ENCODE measurements at regions not wholly inside any gene's neighbourhood (a gene's known extent, or its start where the extent isn't known, plus 50 kb on each side); places are given as distances from the start of the nearest gene placed in this dataset.

DNA sequence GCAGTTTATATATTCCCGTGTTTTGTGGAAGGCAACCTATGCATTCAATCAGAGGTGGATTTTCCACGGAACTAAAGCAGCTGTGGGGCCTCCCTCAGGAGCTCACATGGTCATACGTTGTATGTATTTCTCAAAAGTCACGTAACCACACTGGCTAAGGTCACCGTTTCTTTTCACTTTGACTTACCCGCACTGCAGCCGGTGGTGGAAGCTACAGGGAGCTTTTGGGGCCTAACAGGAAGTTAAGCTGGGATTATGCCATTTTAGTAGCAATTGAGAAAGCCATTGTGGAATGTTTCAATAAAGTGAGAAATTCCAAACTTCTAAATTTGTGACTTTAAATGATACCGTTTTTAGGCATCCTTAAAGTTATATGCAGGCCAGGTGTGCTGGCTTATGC is 111.2 kb upstream of the KLF6 start:
- H3K27ac ChIP-seq (ENCODE audit: insufficient read depth, low read depth, low read length): peak overlapping the region; percentile 93
- H3K4me2 ChIP-seq (ENCODE audit: insufficient read depth, low read length): no peak overlapping the region
- no peaks in the 10 kb centered on the region for H3K36me3 ChIP-seq (ENCODE audit: control insufficient read depth in 2 of 2, extremely low read depth in 1 of 2, insufficient read depth in 2 of 2, low read length in 2 of 2)
- no peaks in the 10 kb centered on the region for H3K9me1 ChIP-seq (replicated peaks; ENCODE audit: control insufficient read depth, extremely low read depth, insufficient read depth, low read length)
- H3K9ac ChIP-seq (replicated peaks; ENCODE audit: extremely low read depth, insufficient read depth, low read length): peak overlapping the region; percentile 29
- TF ChIP-seq POLR2A (IDR thresholded peaks at IDR 0.05; ENCODE audit: low read depth, low read length): no peak
- TF ChIP-seq MYC (IDR thresholded peaks at IDR 0.05; ENCODE audit: low read depth, low read length): no peak
- no peak for TF ChIP-seq JUN (IDR thresholded peaks at IDR 0.05; ENCODE audit: borderline replicate concordance, insufficient read depth, insufficient read length, low read depth)
- no peaks in the 10 kb centered on the region for H4K20me1 ChIP-seq (replicated peaks; ENCODE audit: control insufficient read depth, extremely low read depth, insufficient read depth, low read length)
- intact Hi-C loops (cut with micrococcal nuclease) (no loop called here), dilution Hi-C loops (cut with MboI; ENCODE audit: extremely low pct_ligation_motif_present, low sequenced_read_pairs) (no loop called here)
- no peak overlapping the region for H3K4me3 ChIP-seq (replicated peaks in 1 of 3; ENCODE audit: insufficient read depth in 1 of 3, low read depth in 1 of 3, low read length in 3 of 3)
- no peaks in the 10 kb centered on the region for H3K27me3 ChIP-seq (ENCODE audit: control insufficient read depth in 2 of 2, insufficient read depth in 2 of 2, low read length in 2 of 2)
- ChIA-PET POLR2A (interaction anchor here (0.7 kb wide), 1 partner anchor 111 kb away, joined by 3 read pairs; the partner anchor contains the start of gene KLF6), CTCF (no interaction called here)
- BruUV-seq (replicated peaks): no TSS peak
- no peak overlapping the region for H2AFZ ChIP-seq (ENCODE audit: low read depth, low read length)
- H3K4me1 ChIP-seq (ENCODE audit: control insufficient read depth, extremely low read depth, insufficient read depth, low read length): peaks cover 52% of the 10 kb centered on the region
- DNase-seq (ENCODE audit: low read depth, low spot score) (no peak), FAIRE-seq (no peak)
- no peaks in the 10 kb centered on the region for H3K9me3 ChIP-seq (replicated peaks; ENCODE audit: control insufficient read depth, insufficient read depth, low read length)
- H3K79me2 ChIP-seq (ENCODE audit: control insufficient read depth, insufficient read depth, low read length): no peaks in the 10 kb centered on the region

DNA sequence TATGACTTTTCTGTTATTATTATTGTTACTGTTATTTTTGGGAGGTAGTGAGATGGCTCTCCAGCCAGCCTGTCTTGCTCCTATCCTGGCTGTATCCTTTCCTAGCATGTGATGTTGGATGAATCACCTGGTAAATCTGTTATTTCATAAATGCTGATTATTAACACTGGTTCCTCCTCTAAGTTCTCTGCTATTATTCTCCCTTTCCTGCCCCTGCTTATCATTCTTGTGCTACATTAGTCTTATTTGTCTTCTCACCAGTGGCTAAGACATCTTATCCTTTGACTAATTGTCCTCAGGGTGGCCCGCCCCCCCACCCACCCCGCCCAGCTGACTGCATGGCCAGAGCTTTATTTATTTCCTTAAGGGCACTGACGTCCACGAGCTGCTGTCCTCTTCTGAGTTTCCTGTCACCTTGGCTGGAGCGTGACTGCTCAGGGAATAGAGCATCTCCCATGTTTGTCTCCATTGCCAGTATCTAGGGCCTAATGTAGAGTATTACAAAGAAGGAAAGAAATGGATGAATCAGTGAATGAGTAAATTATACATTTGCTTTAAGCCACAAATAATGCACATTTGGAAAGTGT is 110.1 kb upstream of the KLF6 start:
- POLR2A ChIA-PET: interaction anchor here (0.6 to 0.7 kb wide), 2 partner anchors 29 to 110 kb away, joined by 3 read pairs; partner anchors contain the start of gene KLF6
- peak overlapping the region; percentile 93 for H3K27ac ChIP-seq (ENCODE audit: insufficient read depth, low read depth, low read length)
- no peaks in the 10 kb centered on the region for H3K36me3 ChIP-seq (ENCODE audit: control insufficient read depth in 2 of 2, extremely low read depth in 1 of 2, insufficient read depth in 2 of 2, low read length in 2 of 2)
- DNase-seq (ENCODE audit: low read depth, low spot score) (peak; percentile 89), FAIRE-seq (peak; percentile 50)
- no peaks in the 10 kb centered on the region for H3K79me2 ChIP-seq (ENCODE audit: control insufficient read depth, insufficient read depth, low read length)
- H3K9ac ChIP-seq (replicated peaks; ENCODE audit: extremely low read depth, insufficient read depth, low read length): peak overlapping the region; percentile 73
- H3K4me1 ChIP-seq (ENCODE audit: control insufficient read depth, extremely low read depth, insufficient read depth, low read length): peaks cover 54% of the 10 kb centered on the region
- H3K9me3 ChIP-seq (replicated peaks; ENCODE audit: control insufficient read depth, insufficient read depth, low read length): no peaks in the 10 kb centered on the region
- TF ChIP-seq, protein P1, sequence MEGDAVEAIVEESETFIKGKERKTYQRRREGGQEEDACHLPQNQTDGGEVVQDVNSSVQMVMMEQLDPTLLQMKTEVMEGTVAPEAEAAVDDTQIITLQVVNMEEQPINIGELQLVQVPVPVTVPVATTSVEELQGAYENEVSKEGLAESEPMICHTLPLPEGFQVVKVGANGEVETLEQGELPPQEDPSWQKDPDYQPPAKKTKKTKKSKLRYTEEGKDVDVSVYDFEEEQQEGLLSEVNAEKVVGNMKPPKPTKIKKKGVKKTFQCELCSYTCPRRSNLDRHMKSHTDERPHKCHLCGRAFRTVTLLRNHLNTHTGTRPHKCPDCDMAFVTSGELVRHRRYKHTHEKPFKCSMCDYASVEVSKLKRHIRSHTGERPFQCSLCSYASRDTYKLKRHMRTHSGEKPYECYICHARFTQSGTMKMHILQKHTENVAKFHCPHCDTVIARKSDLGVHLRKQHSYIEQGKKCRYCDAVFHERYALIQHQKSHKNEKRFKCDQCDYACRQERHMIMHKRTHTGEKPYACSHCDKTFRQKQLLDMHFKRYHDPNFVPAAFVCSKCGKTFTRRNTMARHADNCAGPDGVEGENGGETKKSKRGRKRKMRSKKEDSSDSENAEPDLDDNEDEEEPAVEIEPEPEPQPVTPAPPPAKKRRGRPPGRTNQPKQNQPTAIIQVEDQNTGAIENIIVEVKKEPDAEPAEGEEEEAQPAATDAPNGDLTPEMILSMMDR (IDR thresholded peaks at IDR 0.05; ENCODE audit: extremely low read depth in 1 of 2, insufficient read depth in 1 of 2, low read depth in 1 of 2, low read length in 2 of 2): no peak
- TF ChIP-seq FOS (IDR thresholded peaks at IDR 0.05; ENCODE audit: borderline replicate concordance, insufficient read depth, low read length) (peak; percentile 86), GATA2 (IDR thresholded peaks at IDR 0.05; ENCODE audit: insufficient read depth, insufficient read length, low read depth, low read length) (peak; percentile 71), POLR2A (IDR thresholded peaks at IDR 0.05; ENCODE audit: low read depth, low read length) (no peak), JUN (IDR thresholded peaks at IDR 0.05; ENCODE audit: borderline replicate concordance, insufficient read depth, insufficient read length, low read depth) (peak; percentile 57), POLR2AphosphoS5 (IDR thresholded peaks at IDR 0.05; ENCODE audit: insufficient read depth, low read depth, low read length) (peak; percentile 45)
- CTCF ChIA-PET: interaction anchor here (1.0 to 1.5 kb wide), 2 partner anchors 26 to 30 kb away, joined by 3 read pairs; no protein-coding TSS in a partner anchor
- dilution Hi-C loops (cut with MboI; ENCODE audit: extremely low pct_ligation_motif_present, low sequenced_read_pairs): no loop called here
- no peaks in the 10 kb centered on the region for H4K20me1 ChIP-seq (replicated peaks; ENCODE audit: control insufficient read depth, extremely low read depth, insufficient read depth, low read length)
- no peaks in the 10 kb centered on the region for H3K27me3 ChIP-seq (ENCODE audit: control insufficient read depth in 2 of 2, insufficient read depth in 2 of 2, low read length in 2 of 2)
- intact Hi-C loops (cut with micrococcal nuclease): loop anchor here (1.0 kb wide), 1 partner anchor 29 kb away; no protein-coding TSS in a partner anchor
- H3K9me1 ChIP-seq (replicated peaks; ENCODE audit: control insufficient read depth, extremely low read depth, insufficient read depth, low read length): no peaks in the 10 kb centered on the region
- BruUV-seq (replicated peaks): no TSS peak
- H3K4me2 ChIP-seq (ENCODE audit: insufficient read depth, low read length): peak overlapping the region; percentile 36
- H3K4me3 ChIP-seq (replicated peaks in 1 of 3; ENCODE audit: insufficient read depth in 1 of 3, low read depth in 1 of 3, low read length in 3 of 3): no peak overlapping the region
- H2AFZ ChIP-seq (ENCODE audit: low read depth, low read length): no peak overlapping the region
